ENCODE measurements at regions not wholly inside any gene's neighbourhood (a gene's known extent, or its start where the extent isn't known, plus 50 kb on each side); places are given as distances from the start of the nearest gene placed in this dataset.

DNA sequence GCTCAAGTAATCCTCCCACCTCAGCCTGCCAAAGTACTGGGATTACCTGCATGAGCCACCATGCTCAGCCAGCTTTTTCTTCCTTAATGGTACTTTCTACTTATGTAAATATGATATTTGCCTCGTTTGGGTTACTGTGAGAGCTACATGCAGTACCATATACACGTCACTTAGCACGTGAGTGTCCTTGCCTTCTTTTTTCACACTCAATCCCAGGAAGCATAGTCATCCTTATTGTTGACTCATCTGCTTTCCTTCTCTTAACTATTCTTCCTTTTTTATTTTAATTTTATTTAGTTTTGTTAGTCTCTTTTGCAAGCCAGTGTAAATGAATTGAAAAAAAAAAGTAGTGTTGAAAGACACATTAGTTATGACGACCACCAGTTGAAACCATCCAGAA, 205.9 kb downstream of the HIPK3 start:
- TF ChIP-seq EZH2phosphoT487 (IDR thresholded peaks at IDR 0.05; ENCODE audit: insufficient read depth, low read depth), result no peak
- TF ChIP-seq EZH2 (IDR thresholded peaks at IDR 0.05; ENCODE audit: insufficient read depth, poor library complexity, severe bottlenecking), result no peak

All from GM23248 (cell line).